Fibroblast of the aortic adventitia (primary cell): ENCODE measurements at regions not wholly inside any gene's neighbourhood (a gene's known extent, or its start where the extent isn't known, plus 50 kb on each side); places are given as distances from the start of the nearest gene placed in this dataset.
A peak's percentile ranks its signal among the peaks of the same experiment; 100 is the strongest.

Experiments
- DNase-seq: peaks from one replicate; pipeline ENCODE4 v3.0.0-alpha.2; 2010; ENCODE audit warnings: low read depth
- H3K4me3 ChIP-seq: 2 replicates; pipeline ENCODE4 v1.5.1; 2011; ENCODE audit warnings: low read depth, mild to moderate bottlenecking, control low read depth, low read length, moderate library complexity
- CTCF ChIP-seq: IDR thresholded peaks from 2 replicates; pipeline ENCODE4 v1.5.1; 2011; ENCODE audit warnings: mild to moderate bottlenecking, low read length, control low read depth, inconsistent platforms; ENCODE audit not compliant: insufficient read depth

- no peak for TF ChIP-seq CTCF
- no peak for DNase-seq
- H3K4me3 ChIP-seq, result no peak overlapping the region
These were observed 203.3 kb downstream of the SH3BP4 start for GRCh38 chr2:235155163-235155562.

- DNase-seq, result no peak
- no peak for TF ChIP-seq CTCF
- H3K4me3 ChIP-seq, result no peak overlapping the region
These were observed 204.2 kb downstream of the SH3BP4 start for GRCh38 chr2:235156055-235156454.

DNA sequence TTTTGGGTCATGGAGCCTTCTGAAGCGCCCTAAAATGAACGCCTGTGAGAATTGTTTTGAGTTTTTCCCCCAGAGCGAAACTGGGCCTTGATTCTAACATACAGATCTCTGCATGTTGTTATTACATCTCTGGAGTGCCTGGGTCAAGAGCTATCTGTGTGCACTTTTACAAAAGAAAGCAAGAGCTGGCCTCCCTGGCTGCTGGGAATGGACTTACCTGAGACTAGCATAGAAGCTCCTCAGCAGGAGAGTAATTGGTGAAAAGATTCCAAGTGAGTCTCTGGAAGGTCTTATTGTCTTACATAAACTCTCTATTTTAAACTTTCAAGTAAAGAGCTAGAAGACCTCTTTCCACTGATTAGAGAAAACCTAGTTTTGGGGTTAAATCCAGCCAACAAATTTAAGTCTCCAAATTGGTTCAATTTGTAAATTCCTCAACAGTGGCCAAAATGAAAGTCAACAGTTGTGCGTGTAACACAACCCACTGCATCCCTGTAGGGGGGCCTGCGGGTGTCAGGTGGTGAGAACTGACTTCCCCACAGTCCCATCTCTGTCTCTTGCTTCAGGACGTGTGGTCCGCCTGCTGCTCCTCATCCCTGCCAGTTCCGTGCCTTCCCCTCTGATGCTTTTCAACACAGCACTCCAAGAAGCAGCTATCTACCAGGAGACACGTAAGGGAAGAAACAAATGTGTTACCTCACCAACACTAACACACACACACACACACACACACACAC, 206.1 kb downstream of the SH3BP4 start:
- TF ChIP-seq CTCF, result no peak
- no peak for DNase-seq
- H3K4me3 ChIP-seq, result no peak overlapping the region

DNA sequence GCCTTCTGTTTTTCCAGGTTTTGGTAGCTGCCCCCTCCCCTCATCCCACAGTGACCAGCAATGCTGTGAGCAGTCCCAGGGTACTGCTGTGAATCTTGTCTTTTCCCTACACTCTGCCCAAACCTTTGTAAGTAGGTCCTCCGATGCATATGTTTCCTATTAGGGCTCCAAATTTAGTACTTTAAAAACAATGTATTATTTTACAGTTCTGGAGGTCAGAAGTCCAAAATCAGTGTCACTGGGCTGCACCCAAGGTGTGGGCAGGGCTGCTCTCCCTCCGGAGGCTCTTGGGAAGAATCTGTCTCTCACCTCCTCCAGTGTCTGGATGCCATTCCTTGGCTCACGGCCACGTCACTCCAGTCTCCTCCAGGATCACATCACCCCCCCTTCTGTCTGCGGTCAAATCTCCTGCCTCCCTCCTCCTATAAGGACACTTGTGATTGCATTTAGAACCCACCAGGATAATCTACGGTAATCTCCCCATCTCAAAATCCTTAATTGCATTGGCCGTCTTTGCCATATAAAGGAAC, 208.5 kb downstream of the SH3BP4 start:
- no peak overlapping the region for H3K4me3 ChIP-seq
- DNase-seq, result peak; percentile 7
- no peak for TF ChIP-seq CTCF

GRCh38 chr2:235161565-235161964, 209.7 kb downstream of the SH3BP4 start:
- DNase-seq, result no peak
- TF ChIP-seq CTCF, result no peak
- no peak overlapping the region for H3K4me3 ChIP-seq

DNA sequence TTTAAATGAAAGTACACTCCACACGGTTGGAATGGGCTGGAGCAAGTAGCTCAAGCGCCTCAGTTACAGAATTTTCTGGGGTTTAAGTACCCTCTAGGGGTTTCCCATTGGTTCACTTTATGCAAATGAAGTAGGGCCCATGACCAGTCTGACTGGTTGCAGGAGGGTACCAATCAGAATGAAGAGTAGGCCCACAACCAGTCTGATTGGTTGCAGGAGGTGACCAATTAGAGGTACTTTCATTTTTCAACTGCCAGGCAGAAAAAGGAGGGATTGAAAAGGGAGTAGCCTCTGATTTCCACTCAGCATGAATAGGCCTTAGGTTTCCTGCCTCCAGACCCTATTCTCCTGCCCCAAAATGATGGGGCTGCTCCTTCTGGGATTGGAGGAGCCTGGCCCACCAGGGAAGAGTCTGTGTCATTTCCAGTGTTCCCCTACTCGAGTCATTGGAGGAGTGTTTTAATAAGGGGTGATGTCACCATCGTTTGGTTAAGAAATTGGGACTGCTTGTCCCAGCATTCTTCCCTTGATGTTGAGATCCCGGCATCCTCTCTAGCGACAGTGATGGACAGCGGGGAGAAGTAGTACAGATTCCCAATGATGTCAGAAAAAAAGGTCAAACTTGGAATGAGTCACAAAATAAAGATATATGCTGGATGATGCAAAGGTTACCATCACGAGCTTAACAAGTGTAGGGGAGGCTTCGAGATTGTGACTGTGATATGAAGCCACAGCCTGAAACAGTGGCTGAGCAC, 210.4 kb downstream of the SH3BP4 start:
- H3K4me3 ChIP-seq, result no peak overlapping the region
- DNase-seq, result peak; percentile 4
- no peak for TF ChIP-seq CTCF
